SKM-1 (cell line): ENCODE measurements at regions not wholly inside any gene's neighbourhood (a gene's known extent, or its start where the extent isn't known, plus 50 kb on each side); places are given as distances from the start of the nearest gene placed in this dataset.
"Not testable (repeated sequence)": the region's sequence is repeated elsewhere in the genome, so short reads cannot be mapped to it uniquely, and the experiment has no call there.

Experiments
- DNase-seq: peaks from one replicate; lab custom pipeline; 2025; ENCODE audit not compliant: unreplicated experiment; lab: John Stamatoyannopoulos, UW

DNA sequence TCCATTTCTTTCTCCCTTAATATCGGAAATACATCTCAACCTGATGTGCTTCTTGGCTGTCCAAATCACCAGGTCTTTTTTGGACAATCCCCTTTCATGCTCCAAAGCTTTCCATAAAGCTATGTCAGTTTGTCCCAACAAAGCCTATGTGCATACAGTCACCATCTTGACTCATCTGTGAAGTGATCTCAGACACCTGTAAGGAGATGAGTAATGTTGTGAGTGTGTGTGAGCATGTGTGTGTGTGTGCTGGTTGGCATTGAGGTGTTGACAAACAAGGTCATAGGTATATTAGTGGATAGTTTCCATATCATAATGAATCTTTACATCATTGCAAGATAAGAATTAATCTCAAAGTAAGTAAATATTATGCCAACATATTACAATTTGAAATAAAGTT, 1243.3 kb upstream of the SEL1L start:
- no peak for DNase-seq

DNA sequence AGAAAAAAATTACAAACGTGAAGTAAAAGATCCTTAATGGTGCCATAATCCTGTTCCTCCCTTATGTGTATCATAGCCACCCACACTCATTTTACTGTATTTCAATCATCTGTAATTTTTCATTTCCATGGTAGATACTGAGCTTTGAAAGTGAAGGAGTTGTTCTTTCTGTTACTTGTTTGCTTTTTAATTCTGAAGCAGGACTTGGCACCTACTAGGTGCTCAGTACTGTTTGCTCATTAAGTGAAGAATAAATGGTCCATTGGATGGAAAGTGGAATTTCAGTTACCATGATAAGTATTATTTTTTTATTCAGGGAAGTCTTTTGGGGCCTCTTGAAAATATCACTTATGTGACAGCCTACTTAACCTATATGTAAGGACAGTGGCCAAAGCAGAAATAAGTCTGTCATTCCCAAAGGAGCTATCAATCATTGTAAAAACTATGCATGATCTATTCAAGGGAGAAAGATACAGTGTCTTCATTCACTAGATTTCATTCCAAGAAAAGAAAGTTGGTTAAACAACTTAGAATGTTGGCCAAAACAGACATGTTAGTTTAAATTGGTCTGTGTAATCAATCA, 1244.4 kb upstream of the SEL1L start:
- no peak for DNase-seq

DNA sequence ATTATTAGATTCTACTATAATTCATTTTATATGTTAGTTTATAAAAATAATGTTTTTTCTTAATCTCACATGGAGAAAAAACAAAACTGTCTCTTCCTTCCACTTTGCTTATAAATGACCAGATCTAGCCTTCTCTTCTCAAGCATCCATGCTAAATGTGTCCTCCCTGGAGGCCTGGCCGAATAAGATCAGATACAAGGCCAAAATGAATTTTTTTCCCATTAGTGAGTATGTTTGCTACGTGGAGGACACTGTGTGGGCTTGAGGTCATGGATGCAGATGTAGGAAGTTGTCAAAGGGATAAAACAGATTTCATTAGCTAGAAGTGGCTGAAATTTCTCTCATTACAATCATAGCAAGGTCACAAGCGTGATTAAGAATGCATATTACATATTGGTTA, 1244.9 kb upstream of the SEL1L start:
- no peak for DNase-seq

DNA sequence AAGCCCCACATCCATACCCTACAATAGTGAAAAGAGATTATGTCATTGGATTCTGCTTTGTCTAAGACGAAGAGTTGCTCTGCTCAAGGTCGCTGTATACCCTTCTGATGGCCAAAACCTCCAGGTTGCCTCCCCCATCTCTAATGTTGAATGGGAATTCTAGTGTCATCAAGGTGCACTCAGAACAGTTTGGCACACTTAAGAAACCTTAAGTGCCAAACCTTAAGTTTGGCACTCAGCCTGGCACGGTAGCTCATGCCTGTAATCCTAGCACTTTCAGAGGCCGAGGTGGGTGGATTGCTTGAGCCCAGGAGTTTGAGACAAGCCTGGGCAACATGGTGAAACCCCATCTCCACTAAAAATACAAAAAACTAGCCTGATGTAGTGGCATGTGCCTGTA, 1245.6 kb upstream of the SEL1L start:
- no peak for DNase-seq

DNA sequence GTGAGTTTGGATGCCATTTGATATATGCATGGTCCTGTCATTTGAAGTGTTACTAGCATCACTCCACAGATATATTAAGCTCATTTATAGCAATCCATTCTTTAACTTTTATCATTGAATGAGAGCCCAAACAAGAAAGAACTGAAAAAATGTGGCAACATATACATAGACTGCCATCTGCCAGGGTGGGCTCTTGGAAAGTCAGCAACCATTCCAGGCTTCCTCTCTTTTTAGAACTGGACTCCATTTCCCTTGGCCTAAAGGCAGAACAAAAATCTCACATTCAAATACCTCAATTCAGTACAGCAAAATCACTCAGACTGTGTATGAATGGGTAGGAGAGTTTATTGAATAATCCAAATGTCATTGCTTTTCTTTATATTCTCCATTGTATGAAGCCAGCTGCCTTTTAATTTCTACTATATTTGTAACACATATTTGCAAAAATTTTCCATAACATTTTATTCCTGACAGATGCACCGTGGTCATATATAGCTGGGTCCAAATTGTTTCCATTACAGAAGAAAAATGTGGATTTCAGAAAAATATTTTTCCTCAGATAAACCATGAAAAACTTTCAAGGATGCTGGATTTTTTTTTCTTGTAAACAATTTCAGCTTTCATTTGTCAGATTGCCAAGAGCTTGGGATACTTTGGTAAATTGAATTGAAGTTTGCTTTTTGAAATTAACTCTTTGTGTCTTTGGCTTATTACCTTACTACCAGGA, 1252.3 kb upstream of the SEL1L start:
- DNase-seq, result no peak

DNA sequence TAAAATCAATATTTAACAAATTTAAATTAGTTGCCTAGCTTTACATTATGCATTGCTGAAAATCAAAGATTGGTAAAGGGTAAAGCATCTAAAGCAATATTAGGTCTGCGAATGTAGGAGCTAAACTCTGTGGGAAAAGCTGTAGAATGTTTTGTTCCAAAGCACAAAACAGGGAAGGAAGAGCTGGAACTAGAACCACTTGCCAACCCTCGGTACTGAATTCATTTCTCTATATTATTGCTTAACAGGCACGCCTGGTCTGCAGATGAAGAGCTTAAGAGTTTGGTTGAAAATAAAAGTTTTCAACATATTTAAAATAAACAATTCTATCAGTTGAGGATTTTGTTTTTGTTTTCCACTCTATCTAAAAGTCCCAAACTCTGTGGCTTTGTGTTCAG, 1252.8 kb upstream of the SEL1L start:
- DNase-seq, result no peak

GRCh38 chr14:82796086-82796485, 1262.4 kb upstream of the SEL1L start:
- no peak for DNase-seq

GRCh38 chr14:82798276-82798675, 1264.6 kb upstream of the SEL1L start:
- no peak for DNase-seq

- DNase-seq, result no peak
These were observed 1272.5 kb upstream of the SEL1L start for GRCh38 chr14:82805892-82806825.

- no peak for DNase-seq
These were observed 1277.6 kb upstream of the SEL1L start for GRCh38 chr14:82811246-82811645.

DNA sequence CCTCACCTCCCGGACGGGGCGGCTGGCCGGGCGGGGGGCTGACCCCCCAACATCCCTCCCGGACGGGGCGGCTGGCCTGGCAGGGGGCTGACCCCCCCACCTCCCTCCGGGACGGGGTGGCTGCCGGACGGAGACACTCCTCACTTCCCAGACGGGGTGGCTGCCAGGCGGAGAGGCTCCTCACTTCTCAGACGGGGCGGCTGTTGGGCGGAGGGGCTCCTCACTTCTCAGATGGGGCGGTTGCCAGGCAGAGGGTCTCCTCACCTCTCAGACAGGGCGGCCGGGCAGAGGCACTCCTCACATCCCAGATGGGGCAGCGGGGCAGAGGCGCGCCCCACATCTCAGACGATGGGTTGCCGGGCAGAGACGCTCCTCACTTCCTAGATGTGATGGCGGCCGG, 1280.7 kb upstream of the SEL1L start:
- DNase-seq, result not testable (repeated sequence)

DNA sequence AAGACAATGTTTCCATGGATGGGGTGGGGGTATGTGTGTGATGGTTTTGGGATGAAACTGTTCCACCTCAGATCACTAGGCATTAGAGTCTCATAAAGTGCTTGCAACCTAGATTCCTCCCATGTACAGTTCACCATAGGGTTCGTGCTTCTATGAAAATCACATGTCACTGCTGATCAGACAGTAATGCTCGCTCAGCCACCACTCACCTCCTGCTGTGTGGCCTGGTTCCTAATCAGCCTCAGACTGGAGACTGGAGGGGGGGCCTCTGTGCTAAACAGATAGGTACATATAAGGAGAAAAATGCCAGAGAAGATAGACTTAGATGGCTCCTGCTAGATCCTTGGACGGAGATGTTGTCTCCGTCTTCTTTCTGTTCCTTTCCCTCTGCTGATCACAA, 1296.9 kb upstream of the SEL1L start:
- DNase-seq, result no peak

- no peak for DNase-seq
These were observed 1302.8 kb upstream of the SEL1L start for GRCh38 chr14:82836256-82836950.

DNA sequence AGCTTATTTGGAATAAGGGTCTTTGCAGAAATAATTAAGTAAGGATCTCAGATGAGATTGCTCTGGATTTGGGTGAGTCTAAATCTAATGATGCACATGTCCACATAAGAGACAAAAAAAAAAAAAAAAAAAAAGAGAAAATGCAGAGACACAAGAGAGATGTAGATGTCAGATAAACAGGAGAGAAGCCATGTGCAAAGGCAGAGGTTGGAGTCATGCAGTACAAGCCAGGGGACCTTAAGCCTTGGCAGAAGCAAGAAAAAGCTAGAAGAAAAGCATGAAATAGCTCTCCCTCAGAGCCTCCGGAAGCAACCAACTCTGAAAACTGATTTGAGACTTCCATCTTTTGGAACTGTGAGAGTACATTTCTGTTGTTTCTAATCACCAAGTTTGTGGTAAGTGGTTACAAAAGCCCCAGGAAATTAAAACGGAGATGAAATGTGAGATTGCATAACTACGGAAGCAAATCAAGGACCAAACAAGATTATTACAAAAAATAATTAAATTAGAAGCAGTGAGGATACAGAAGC, 1304.0 kb upstream of the SEL1L start:
- DNase-seq, result no peak

DNA sequence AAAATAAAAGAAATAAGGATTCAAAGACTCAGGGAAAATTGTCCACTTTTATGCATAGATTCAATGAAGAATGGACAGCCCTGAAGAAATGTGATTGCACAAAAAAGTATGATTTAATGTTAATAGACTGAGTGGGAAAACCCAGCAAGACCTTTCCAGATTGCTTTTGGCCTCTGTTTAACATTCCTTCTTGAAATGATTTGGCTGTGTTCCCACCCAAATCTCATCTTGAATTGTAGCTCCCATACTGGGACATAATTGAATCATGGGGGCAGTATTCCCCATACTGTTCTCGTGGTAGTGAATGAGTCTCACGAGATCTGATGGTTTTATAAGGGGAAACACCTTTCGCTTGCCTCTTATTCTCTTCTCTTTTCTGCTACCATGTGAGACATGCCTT, 1316.9 kb upstream of the SEL1L start:
- DNase-seq, result no peak

DNA sequence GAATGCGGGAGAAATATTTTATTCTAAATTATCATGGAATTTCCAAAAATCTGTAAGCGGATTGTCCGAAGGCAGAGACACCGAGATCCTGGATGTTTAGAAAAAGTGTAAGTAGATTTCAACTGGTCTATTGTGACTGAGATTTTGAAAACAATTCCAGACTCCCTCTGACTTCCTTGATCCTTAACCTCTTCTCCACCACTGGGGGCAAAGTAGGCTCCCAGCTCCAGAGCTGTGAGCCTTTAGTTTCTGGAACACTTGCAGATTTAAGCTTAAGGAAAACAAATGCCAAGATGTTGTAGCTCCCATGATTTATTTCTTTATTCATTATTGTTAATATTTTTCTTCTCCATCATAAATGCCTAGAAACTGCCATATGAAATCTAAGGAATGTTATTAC, 1320.5 kb upstream of the SEL1L start:
- no peak for DNase-seq

DNA sequence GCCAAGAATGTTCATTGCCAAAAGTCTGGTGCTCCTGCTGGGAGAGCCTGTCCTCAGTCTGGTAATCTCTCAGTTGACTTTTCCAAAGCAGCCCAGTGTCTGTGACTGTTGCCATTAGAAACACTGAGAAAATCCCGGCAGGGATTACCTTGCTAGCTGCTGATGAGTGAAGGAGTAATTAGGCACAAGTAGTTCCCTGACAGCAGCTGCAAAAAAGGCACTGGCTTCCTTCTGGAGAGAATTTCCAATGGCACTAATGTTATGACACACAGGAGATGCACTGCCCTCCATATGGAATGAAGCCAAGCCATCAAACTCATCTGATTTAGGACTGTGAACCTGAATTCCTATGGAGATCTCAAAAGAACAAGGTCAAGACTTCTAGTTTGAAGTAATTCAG, 1321.2 kb upstream of the SEL1L start:
- DNase-seq, result no peak

GRCh38 chr14:82855912-82856391, 1322.3 kb upstream of the SEL1L start:
- no peak for DNase-seq

GRCh38 chr14:82861313-82861712, 1327.7 kb upstream of the SEL1L start:
- DNase-seq, result no peak

- DNase-seq, result no peak
These were observed 1338.8 kb upstream of the SEL1L start for GRCh38 chr14:82872494-82872893.

- DNase-seq, result no peak
These were observed 1345.3 kb upstream of the SEL1L start for GRCh38 chr14:82878951-82879350.
